Mononuclear cell (primary cell): ENCODE measurements at regions not wholly inside any gene's neighbourhood (a gene's known extent, or its start where the extent isn't known, plus 50 kb on each side); places are given as distances from the start of the nearest gene placed in this dataset.
A peak's percentile ranks its signal among the peaks of the same experiment; 100 is the strongest.

Source experiments
- H3K27me3 ChIP-seq: 2 replicates; pipeline ENCODE4 v1.6.0; 2011; ENCODE audit warnings: low read length, control low read depth; ENCODE audit not compliant: insufficient read depth
- H3K4me1 ChIP-seq: 2 replicates; pipeline ENCODE4 v1.5.1; 2011; ENCODE audit warnings: mild to moderate bottlenecking, low read length, control low read depth; ENCODE audit not compliant: insufficient read depth
- H3K4me3 ChIP-seq: 2 replicates; pipeline ENCODE4 v1.5.1; 2011; ENCODE audit warnings: mild to moderate bottlenecking, low read length, moderate library complexity
- H3K9me3 ChIP-seq: 2 replicates; pipeline ENCODE4 v1.5.1; 2011; ENCODE audit warnings: low read depth, mild to moderate bottlenecking, control low read depth, low read length

DNA sequence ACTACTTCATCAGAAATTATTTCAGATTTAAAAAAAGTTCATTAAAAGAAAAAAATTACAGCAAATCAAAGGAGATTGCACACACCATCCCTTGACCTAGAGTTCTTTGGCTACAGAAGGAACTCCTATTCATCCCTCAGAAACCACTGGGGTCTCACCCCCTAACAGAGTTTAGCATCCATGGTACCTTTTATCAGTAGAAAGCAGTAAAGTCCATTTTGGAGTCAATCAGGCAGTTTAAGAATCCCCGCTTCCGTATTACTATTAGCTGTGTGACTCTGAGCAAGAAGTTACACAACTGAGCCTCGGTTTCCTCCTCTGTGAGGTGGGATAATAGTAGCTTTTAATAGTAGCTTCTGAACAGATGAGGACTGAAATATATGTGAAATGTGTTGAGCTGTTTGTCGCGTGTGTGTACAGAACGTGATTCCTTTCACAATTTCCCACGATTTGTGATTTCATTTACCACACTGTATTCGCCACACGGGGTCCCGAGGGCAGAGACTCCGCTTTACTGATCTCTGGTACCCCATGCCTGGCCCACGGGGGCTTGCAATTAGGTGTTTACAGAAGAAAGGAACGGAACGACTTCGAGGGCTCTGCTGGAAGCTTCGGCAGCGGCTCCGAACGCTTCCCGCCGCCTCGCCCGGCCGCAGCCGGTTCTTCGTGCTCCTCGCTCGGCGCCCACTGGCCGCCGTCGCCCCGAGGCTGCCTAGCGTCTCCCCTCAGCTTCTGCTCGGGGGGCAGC is 72.5 kb upstream of the ZBED5 start:
- Histone ChIP-seq H3K27me3 (peaks cover 65% of the 10 kb centered on the region), H3K9me3 (no peaks in the 10 kb centered on the region), H3K4me1 (peaks cover 25% of the 10 kb centered on the region), H3K4me3 (peak overlapping the region; percentile 40)

DNA sequence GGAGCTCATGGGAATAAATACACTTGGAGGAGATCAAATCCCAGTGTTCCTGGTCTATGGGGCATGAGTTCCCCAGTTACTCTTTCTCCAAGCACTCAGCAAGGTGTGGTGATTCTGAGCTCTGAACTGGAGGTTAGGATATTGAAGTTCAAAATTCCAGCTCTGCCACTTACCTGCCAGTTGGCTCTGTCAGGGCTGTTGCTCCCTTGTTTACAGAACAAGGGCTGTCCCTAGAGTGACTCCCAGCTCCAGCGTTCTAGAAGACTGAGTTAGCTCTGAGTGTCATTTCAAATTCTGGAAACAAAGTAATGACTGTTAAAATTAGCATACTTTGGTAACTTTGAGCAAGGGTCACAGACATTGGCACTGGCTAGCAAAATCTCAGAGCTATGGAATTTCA is 69.7 kb upstream of the ZBED5 start:
- Histone ChIP-seq H3K4me1 (peaks cover 16% of the 10 kb centered on the region), H3K4me3 (no peak overlapping the region), H3K27me3 (peaks cover 41% of the 10 kb centered on the region), H3K9me3 (no peaks in the 10 kb centered on the region)

DNA sequence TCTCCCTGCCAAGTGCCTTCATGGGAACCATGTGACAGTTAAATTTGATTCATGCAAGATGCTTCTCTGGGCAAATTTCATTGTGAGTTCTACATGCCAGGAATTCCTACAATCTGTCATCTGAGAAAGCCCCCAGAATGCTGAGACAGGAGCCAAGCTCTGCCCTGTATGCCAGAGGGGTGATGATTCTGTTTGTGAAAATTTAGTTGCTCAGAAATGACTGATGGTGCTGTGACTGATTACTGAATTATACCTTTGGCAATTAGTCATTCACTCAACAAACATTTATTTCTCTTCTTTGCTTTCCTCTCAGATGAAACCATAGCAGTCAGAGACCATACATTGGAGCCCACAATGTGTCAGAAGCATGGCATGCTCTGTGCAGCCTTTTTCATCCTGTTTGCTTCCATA is 69.0 kb upstream of the ZBED5 start:
- Histone ChIP-seq H3K4me1 (peaks cover 15% of the 10 kb centered on the region), H3K4me3 (no peak overlapping the region)

GRCh38 chr11:10925149-10925926 is 67.5 kb upstream of the ZBED5 start:
- H3K4me3 ChIP-seq: no peak overlapping the region
- H3K4me1 ChIP-seq: peaks cover 3% of the 10 kb centered on the region
- H3K9me3 ChIP-seq: no peaks in the 10 kb centered on the region
- peaks cover 27% of the 10 kb centered on the region for H3K27me3 ChIP-seq

More for the DNA sequence above, 69.0 kb upstream of the ZBED5 start:
- Histone ChIP-seq H3K9me3 (no peaks in the 10 kb centered on the region), H3K27me3 (peaks cover 36% of the 10 kb centered on the region)

DNA sequence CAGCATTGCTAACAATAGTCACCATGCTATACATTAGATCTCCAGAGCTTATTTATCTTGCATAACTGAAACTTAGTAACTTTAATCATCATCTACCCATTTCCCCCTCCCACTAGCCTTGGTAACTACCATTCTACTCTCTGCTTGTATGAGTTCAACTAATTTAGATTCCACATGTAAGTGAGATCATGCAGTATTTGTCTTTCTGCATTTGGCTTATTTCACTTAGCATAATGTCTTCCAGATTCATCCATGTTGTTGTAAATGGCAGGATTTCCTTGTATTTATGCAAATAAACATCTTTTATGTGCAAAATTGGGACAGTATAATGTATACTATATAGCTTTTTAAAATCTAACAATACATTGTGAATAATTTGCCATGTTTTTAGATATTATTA is 66.0 kb upstream of the ZBED5 start:
- peaks cover 12% of the 10 kb centered on the region for H3K27me3 ChIP-seq
- no peak overlapping the region for H3K4me3 ChIP-seq
- peaks cover 5% of the 10 kb centered on the region for H3K4me1 ChIP-seq
- H3K9me3 ChIP-seq: no peaks in the 10 kb centered on the region

- peaks cover 5% of the 10 kb centered on the region for H3K4me1 ChIP-seq
- H3K4me3 ChIP-seq: no peak overlapping the region
- peaks cover 7% of the 10 kb centered on the region for H3K27me3 ChIP-seq
- peaks cover 9% of the 10 kb centered on the region for H3K9me3 ChIP-seq
These were observed 65.0 kb upstream of the ZBED5 start for GRCh38 chr11:10922892-10923291.

DNA sequence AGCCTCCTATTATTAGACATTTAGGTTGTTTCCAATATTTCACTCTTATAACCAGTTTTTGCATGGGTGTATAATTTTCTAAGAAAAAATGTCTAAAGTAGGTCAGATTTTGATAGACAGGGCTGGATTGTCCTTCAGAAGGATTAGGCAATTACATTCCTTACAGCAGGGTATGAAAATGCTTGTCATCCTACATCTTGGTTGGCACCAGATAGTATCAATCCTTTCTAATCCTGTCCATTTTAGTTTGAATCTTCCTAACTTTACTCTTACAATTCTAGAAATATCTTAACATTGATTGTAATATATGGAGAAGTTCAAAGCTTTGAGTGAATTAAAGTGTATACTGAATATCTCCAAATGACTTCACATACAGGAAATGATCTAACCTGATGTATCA is 63.0 kb upstream of the ZBED5 start:
- no peak overlapping the region for H3K4me3 ChIP-seq
- H3K4me1 ChIP-seq: peaks cover 5% of the 10 kb centered on the region
- H3K9me3 ChIP-seq: peaks cover 9% of the 10 kb centered on the region
- H3K27me3 ChIP-seq: no peaks in the 10 kb centered on the region

- Histone ChIP-seq H3K9me3 (peaks cover 9% of the 10 kb centered on the region), H3K27me3 (no peaks in the 10 kb centered on the region), H3K4me1 (peaks cover 5% of the 10 kb centered on the region), H3K4me3 (no peak overlapping the region)
These were observed 62.4 kb upstream of the ZBED5 start for GRCh38 chr11:10920205-10920604.

DNA sequence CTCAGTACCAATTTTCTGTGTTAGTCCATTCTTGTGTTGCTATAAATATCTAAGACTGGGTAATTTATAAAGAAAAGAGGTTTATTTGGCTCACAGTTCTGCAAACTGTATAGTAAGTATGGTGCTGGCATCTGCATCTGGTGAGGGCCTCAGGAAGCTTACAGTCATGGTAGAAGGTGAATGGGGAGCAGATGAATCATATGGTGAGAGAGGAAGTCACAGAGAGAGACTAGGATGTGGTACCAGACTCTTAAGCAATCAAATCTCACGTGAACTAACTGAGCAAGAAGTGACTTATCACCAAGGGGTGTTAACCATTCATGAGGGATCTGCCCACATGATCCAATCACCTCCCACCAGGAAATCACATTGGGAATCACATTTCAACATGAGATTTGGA is 60.8 kb upstream of the ZBED5 start:
- H3K27me3 ChIP-seq: no peaks in the 10 kb centered on the region
- no peak overlapping the region for H3K4me3 ChIP-seq
- peaks cover 12% of the 10 kb centered on the region for H3K4me1 ChIP-seq
- H3K9me3 ChIP-seq: peaks cover 9% of the 10 kb centered on the region

DNA sequence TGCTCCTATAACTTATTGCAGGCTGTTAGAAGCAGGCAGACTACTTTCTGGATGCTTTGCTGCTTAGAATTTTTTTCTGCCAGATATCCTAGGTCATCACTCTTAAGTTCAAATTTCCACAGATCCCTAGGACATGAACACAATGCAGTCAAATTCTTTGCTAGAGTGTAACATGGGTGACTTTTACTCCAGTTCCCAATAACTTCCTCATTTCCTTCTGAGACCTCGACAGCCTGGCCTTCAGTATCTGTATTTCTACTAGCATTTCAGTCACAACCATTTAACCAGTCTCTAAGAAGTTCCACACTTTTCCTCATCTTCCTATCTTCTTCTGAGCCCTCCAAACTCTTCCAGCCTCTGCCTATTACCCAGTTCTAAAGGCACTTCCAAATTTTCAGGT is 60.4 kb upstream of the ZBED5 start:
- H3K4me3 ChIP-seq: no peak overlapping the region
- H3K4me1 ChIP-seq: peaks cover 16% of the 10 kb centered on the region
- H3K9me3 ChIP-seq: peaks cover 9% of the 10 kb centered on the region
- H3K27me3 ChIP-seq: no peaks in the 10 kb centered on the region

GRCh38 chr11:10917802-10918201 is 59.9 kb upstream of the ZBED5 start:
- Histone ChIP-seq H3K27me3 (no peaks in the 10 kb centered on the region), H3K4me1 (peaks cover 19% of the 10 kb centered on the region), H3K9me3 (peaks cover 9% of the 10 kb centered on the region), H3K4me3 (no peak overlapping the region)

GRCh38 chr11:10916665-10917064 is 58.8 kb upstream of the ZBED5 start:
- H3K4me3 ChIP-seq: no peak overlapping the region
- H3K4me1 ChIP-seq: peaks cover 19% of the 10 kb centered on the region
- peaks cover 9% of the 10 kb centered on the region for H3K9me3 ChIP-seq
- no peaks in the 10 kb centered on the region for H3K27me3 ChIP-seq

DNA sequence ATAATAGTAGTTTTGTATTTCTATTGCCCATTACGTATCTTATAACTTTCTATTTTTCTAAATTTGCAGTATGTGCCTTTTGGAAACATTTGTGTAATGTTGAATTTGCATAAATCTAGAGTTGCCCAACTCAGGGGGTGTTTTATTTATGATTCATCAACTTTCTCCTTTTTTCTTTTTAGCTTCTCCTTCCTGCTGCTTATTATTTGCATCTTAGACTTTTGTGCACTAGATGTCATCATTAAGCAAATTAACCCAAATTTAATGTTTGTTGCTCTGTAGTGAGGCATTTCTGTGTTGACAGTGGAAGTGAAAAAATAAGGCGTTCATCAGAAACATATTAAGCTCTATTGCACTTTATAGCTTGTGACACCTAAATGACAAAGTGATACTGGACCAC is 56.2 kb upstream of the ZBED5 start:
- peaks cover 14% of the 10 kb centered on the region for H3K4me1 ChIP-seq
- peaks cover 9% of the 10 kb centered on the region for H3K9me3 ChIP-seq
- H3K27me3 ChIP-seq: no peaks in the 10 kb centered on the region
- no peak overlapping the region for H3K4me3 ChIP-seq

DNA sequence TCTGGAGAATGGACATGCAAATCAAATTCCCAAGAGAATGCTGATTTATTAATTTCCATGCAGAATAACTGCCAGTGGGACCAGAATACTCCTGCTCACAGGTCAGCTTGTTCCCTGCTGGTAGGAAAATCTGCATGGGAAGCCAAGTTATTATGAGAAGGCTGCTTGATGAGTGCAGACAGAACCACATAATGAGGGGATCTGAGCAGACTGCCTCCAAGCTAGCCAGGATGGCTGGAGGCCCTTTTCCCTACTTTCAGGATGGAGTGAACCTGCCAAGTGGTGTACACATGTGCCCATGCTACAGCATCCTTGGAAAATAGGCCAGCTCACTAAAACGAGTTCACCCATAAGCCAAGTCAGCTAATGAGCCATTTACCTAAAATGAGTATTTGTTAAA is 55.2 kb upstream of the ZBED5 start:
- Histone ChIP-seq H3K4me3 (no peak overlapping the region), H3K27me3 (no peaks in the 10 kb centered on the region), H3K4me1 (peaks cover 14% of the 10 kb centered on the region), H3K9me3 (peaks cover 2% of the 10 kb centered on the region)

DNA sequence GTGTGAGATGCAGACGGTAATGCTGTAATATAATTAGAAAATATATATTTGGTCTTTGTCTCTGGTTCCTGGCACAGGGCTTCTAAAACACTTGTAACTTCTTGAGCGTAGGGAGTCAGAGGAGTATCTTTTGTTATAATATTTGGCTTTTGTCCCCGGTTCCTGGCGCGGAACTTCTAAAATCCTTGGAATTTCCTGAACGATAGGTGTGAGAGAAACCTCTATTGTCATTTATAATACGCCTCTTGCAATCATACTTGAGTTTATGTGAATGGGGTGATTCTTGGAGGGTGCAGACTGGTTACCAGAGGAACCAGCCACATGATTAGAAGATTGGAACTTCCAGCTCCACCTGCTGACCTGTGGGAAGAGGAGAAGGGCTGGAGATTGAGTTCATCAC is 54.1 kb upstream of the ZBED5 start:
- no peaks in the 10 kb centered on the region for H3K27me3 ChIP-seq
- no peaks in the 10 kb centered on the region for H3K9me3 ChIP-seq
- H3K4me3 ChIP-seq: no peak overlapping the region
- peaks cover 14% of the 10 kb centered on the region for H3K4me1 ChIP-seq
